A549 (cell line): ENCODE measurements at regions not wholly inside any gene's neighbourhood (a gene's known extent, or its start where the extent isn't known, plus 50 kb on each side); places are given as distances from the start of the nearest gene placed in this dataset.

Experiments used
- ATAC-seq, 2 experiments: fragments of 200-7000 bp in 1 of 2; fragments of >200 bp in 1 of 2; cut with Nextera tagmentation in 1 of 2; cut with Tn5 transposase in 1 of 2; 3 replicates each; pipeline versions ENCODE4 v1.8.0 to v1.9.1; 2018 to 2020; ENCODE audit warnings: mild to moderate bottlenecking in 1 of 2, moderate library complexity in 1 of 2
- CTCF ChIA-PET: fragments of 300-600 bp; sonication (Branson Sonifier 250); formaldehyde crosslinking; extraction: SDS; loops from one replicate; lab custom pipeline; 2021; ENCODE audit warnings: antibody characterized with exemption, inconsistent platforms; lab: Yijun Ruan, JAX
- POLR2A ChIA-PET: fragments of 350-600 bp; formaldehyde crosslinking; extraction: SDS; loops from one replicate; lab custom pipeline; 2021; ENCODE audit warnings: antibody characterized with exemption, inconsistent platforms; lab: Yijun Ruan, JAX
- DNase-seq, 2 experiments: peaks; one replicate each; pipeline versions ENCODE4 v3.0.0 to v3.0.0-alpha.2; 2011 to 2016; ENCODE audit warnings: low read depth in 1 of 2, low spot score in 1 of 2
- FAIRE-seq: peaks from 2 replicates; lab custom pipeline; 2011; peaks lifted over from hg19 to GRCh38; lab: Jason Lieb, UNC
- H3K27ac ChIP-seq, 2 experiments: fragments of >200 bp; sonication (Bioruptor Twin); formaldehyde crosslinking; 3 replicates each; pipeline ENCODE4 v1.5.1; 2016 to 2017
- H3K4me1 ChIP-seq: fragments of >200 bp; sonication (Bioruptor Twin); formaldehyde crosslinking; 3 replicates; pipeline ENCODE4 v1.6.1; 2016
- H3K4me2 ChIP-seq: fragments of >200 bp; sonication (Bioruptor Twin); formaldehyde crosslinking; 3 replicates; pipeline ENCODE4 v1.6.1; 2016
- H3K4me3 ChIP-seq: fragments of >200 bp; sonication (Bioruptor Twin); formaldehyde crosslinking; 3 replicates; pipeline ENCODE4 v1.5.1; 2016
- H3K9me3 ChIP-seq: fragments of >200 bp; sonication (Bioruptor Twin); formaldehyde crosslinking; 3 replicates; pipeline ENCODE4 v1.6.1; 2016
- BHLHE40 ChIP-seq: IDR thresholded peaks from 2 replicates; pipeline ENCODE4 v1.6.1; 2012; ENCODE audit warnings: low read depth, low read length, inconsistent platforms
- CBX2 ChIP-seq: fragments of 200-600 bp; sonication (generic); IDR thresholded peaks from 2 replicates; pipeline ENCODE4 v1.6.1; 2016; ENCODE audit warnings: low read depth, mild to moderate bottlenecking, borderline replicate concordance
- CBX8 ChIP-seq: fragments of 200-600 bp; sonication (generic); IDR thresholded peaks from 2 replicates; pipeline ENCODE4 v1.6.1; 2016
- CTCF ChIP-seq: fragments of >200 bp; sonication (Bioruptor Twin); formaldehyde crosslinking; IDR thresholded peaks from 3 replicates; pipeline ENCODE4 v1.5.1; 2016
- E2F6 ChIP-seq: IDR thresholded peaks from 2 replicates; pipeline ENCODE4 v1.6.1; 2012; ENCODE audit warnings: low read depth, borderline replicate concordance
- EHMT2 ChIP-seq: fragments of 200-600 bp; sonication (generic); IDR thresholded peaks from 2 replicates; pipeline ENCODE4 v1.6.1; 2016; ENCODE audit warnings: antibody characterized with exemption, low read depth, mild to moderate bottlenecking, moderate library complexity
- HDAC2 ChIP-seq: fragments of 200-600 bp; sonication (generic); IDR thresholded peaks from 2 replicates; pipeline ENCODE4 v1.6.1; 2016
- HEYL ChIP-seq: fragments of 250-450 bp; sonication (Bioruptor Pico); IDR thresholded peaks from 2 replicates; pipeline ENCODE4 v1.8.0; 2021; ENCODE audit warnings: mild to moderate bottlenecking, moderate library complexity
- HOXA7 ChIP-seq: fragments of 250-450 bp; sonication (Bioruptor Pico); IDR thresholded peaks from 2 replicates; pipeline ENCODE4 v1.5.0; 2020; ENCODE audit warnings: mild to moderate bottlenecking, moderate library complexity
- HOXB13 ChIP-seq: fragments of 250-450 bp; sonication (Bioruptor Pico); IDR thresholded peaks from 2 replicates; pipeline ENCODE4 v1.5.0; 2020; ENCODE audit warnings: low read depth, mild to moderate bottlenecking, moderate library complexity
- JUN ChIP-seq, 2 experiments: fragments of >200 bp; sonication (Bioruptor Twin); formaldehyde crosslinking; IDR thresholded peaks; 2 replicates in 1 of 2; 3 replicates in 1 of 2; pipeline ENCODE4 v1.6.1; 2016 to 2017
- JUNB ChIP-seq: fragments of >200 bp; sonication (Bioruptor Twin); formaldehyde crosslinking; IDR thresholded peaks from 2 replicates; pipeline ENCODE4 v1.6.1; 2016
- KDM5A ChIP-seq: fragments of 200-600 bp; sonication (generic); IDR thresholded peaks from 2 replicates; pipeline ENCODE4 v1.6.1; 2016; ENCODE audit warnings: antibody characterized with exemption, mild to moderate bottlenecking
- MAFK ChIP-seq: fragments of 450-650 bp; IDR thresholded peaks from 2 replicates; pipeline ENCODE4 v1.6.1; 2014; ENCODE audit not compliant: partially characterized antibody
- MAX ChIP-seq: IDR thresholded peaks from 2 replicates; pipeline ENCODE4 v1.6.1; 2012
- MYC ChIP-seq: IDR thresholded peaks from 2 replicates; pipeline ENCODE4 v1.6.1; 2012; ENCODE audit warnings: mild to moderate bottlenecking, inconsistent platforms, low read length, improper control_type of control experiment, borderline replicate concordance
- NFE2L2 ChIP-seq: fragments of 150-350 bp; conservative IDR thresholded peaks from 2 replicates; pipeline ENCODE4 v1.6.1; 2014; ENCODE audit warnings: low read length
- PHF8 ChIP-seq: fragments of 200-600 bp; sonication (generic); IDR thresholded peaks from 2 replicates; pipeline ENCODE4 v1.6.1; 2016; ENCODE audit warnings: low read depth, mild to moderate bottlenecking, antibody characterized with exemption, moderate library complexity, borderline replicate concordance
- POLR2A ChIP-seq: IDR thresholded peaks from 2 replicates; pipeline ENCODE4 v1.6.1; 2012; ENCODE audit warnings: mild to moderate bottlenecking, low read length
- RCOR1 ChIP-seq: fragments of 150-350 bp; IDR thresholded peaks from 2 replicates; pipeline ENCODE4 v1.6.1; 2014; ENCODE audit warnings: antibody characterized with exemption, low read length, low read depth
- RNF2 ChIP-seq: fragments of 200-600 bp; sonication (generic); IDR thresholded peaks from 2 replicates; pipeline ENCODE4 v1.6.1; 2016; ENCODE audit warnings: low read depth, mild to moderate bottlenecking, antibody characterized with exemption, moderate library complexity, borderline replicate concordance
- TFCP2L1 ChIP-seq: fragments of 250-450 bp; sonication (Bioruptor Pico); IDR thresholded peaks from 2 replicates; pipeline ENCODE4 v1.5.0; 2021; ENCODE audit warnings: mild to moderate bottlenecking
- USF2 ChIP-seq: fragments of 450-650 bp; IDR thresholded peaks from 2 replicates; pipeline ENCODE4 v1.6.1; 2014; ENCODE audit warnings: antibody characterized with exemption
- ZNF302 ChIP-seq: fragments of 250-450 bp; sonication (Bioruptor Pico); IDR thresholded peaks from 2 replicates; pipeline ENCODE4 v1.9.0; 2021; ENCODE audit warnings: inconsistent platforms, mild to moderate bottlenecking, moderate library complexity
- ZSCAN20 ChIP-seq: fragments of 250-450 bp; sonication (Bioruptor Pico); IDR thresholded peaks from 2 replicates; pipeline ENCODE4 v1.8.0; 2022; ENCODE audit warnings: mild to moderate bottlenecking, moderate library complexity
- WGBS: methylation state at CpG from one replicate; pipeline ENCODE4 v1.1.6; 2017; ENCODE audit errors: missing lambda C conversion rate; 5-methylcytosine and 5-hydroxymethylcytosine counted together

- TF ChIP-seq JUN (IDR thresholded peaks at IDR 0.05), result no peak
- TF ChIP-seq, all 56 proteins: peak for 0
These were observed 157.3 kb upstream of the BDNF start (continued) for GRCh38 chr11:27857588-27857987.

- TF ChIP-seq EHMT2 (no peak), ZNF302 (CRISPR knock-in tag) (no peak), CBX8 (no peak), JUNB (no peak), HEYL (no peak), JUN (IDR thresholded peaks at IDR 0.05) (no peak), HDAC2 (no peak)
- ATAC-seq (no peak), FAIRE-seq (no peak), DNase-seq (no peak)
- H3K4me3 ChIP-seq, result no peak overlapping the region
- POLR2A ChIA-PET, result interaction anchor here (0.7 kb wide), 1 partner anchor 138 kb away, joined by 3 read pairs; no protein-coding TSS in a partner anchor
- no peaks in the 10 kb centered on the region for H3K9me3 ChIP-seq
- 75% methylated on average over 4 of the region's 4 CpGs for WGBS
- H3K4me2 ChIP-seq, result no peak overlapping the region
- no peak overlapping the region for H3K27ac ChIP-seq
- H3K4me1 ChIP-seq, result no peaks in the 10 kb centered on the region; the same call in 2 of the 3 replicates
- CTCF ChIA-PET, result interaction anchor here (0.6 to 2.0 kb wide), 8 partner anchors 10 to 372 kb away, joined by 3 to 6 read pairs (median 4); no protein-coding TSS in a partner anchor
These were observed 156.8 kb upstream of the BDNF start for GRCh38 chr11:27857014-27857413.

- no peak overlapping the region for H3K4me2 ChIP-seq
- POLR2A ChIA-PET, result no interaction called here
- no peak for FAIRE-seq
- TF ChIP-seq CTCF (no peak), HOXA7 (no peak), PHF8 (no peak), E2F6 (no peak)
- TF ChIP-seq, all 56 proteins: peak for 0
- Histone ChIP-seq H3K4me3 (no peak overlapping the region), H3K27ac (no peak overlapping the region), H3K9me3 (0 out of 3 replicates have a peak, but pooled peaks cover 3% of the 10 kb centered on the region), H3K4me1 (no peaks in the 10 kb centered on the region)
- DNase-seq (no peak), ATAC-seq (no peak)
- CTCF ChIA-PET, result interaction anchor here (1.4 kb wide), 1 partner anchor 18 kb away, joined by 3 read pairs; no protein-coding TSS in a partner anchor
These were observed 148.2 kb upstream of the BDNF start for GRCh38 chr11:27848423-27848822.

GRCh38 chr11:27847496-27847895, 147.2 kb upstream of the BDNF start:
- ATAC-seq (no peak), DNase-seq (no peak), FAIRE-seq (no peak)
- H3K4me3 ChIP-seq, result no peak overlapping the region
- CTCF ChIA-PET, result interaction anchor here (1.2 to 1.6 kb wide), 3 partner anchors 10 to 19 kb away, joined by 3 to 4 read pairs (median 3); no protein-coding TSS in a partner anchor
- TF ChIP-seq CBX2 (no peak), BHLHE40 (no peak), TFCP2L1 (CRISPR knock-in tag) (no peak), MAFK (no peak), HDAC2 (no peak), RCOR1 (no peak)
- no peak overlapping the region for H3K4me2 ChIP-seq
- no peak overlapping the region for H3K27ac ChIP-seq
- H3K9me3 ChIP-seq, result 0 out of 3 replicates have a peak, but pooled peaks cover 3% of the 10 kb centered on the region
- POLR2A ChIA-PET, result no interaction called here
- no peaks in the 10 kb centered on the region for H3K4me1 ChIP-seq

GRCh38 chr11:27842290-27842689, 142.0 kb upstream of the BDNF start:
- POLR2A ChIA-PET, result no interaction called here

More at GRCh38 chr11:27842290-27842689, 142.0 kb upstream of the BDNF start:
- H3K27ac ChIP-seq, result no peak overlapping the region
- H3K4me1 ChIP-seq, result no peaks in the 10 kb centered on the region
- no peak for DNase-seq
- CTCF ChIA-PET, result interaction anchor here (1.2 kb wide), 2 partner anchors 8 to 16 kb away, joined by 4 read pairs; no protein-coding TSS in a partner anchor
- no peak for FAIRE-seq
- no peak overlapping the region for H3K4me3 ChIP-seq
- 0 out of 3 replicates have a peak, but pooled peaks cover 3% of the 10 kb centered on the region for H3K9me3 ChIP-seq
- no peak overlapping the region for H3K4me2 ChIP-seq
- no peak for TF ChIP-seq MAX
- TF ChIP-seq HOXB13, result no peak
- no peak for TF ChIP-seq USF2
- TF ChIP-seq RNF2, result no peak
- no peak for TF ChIP-seq TFCP2L1 (CRISPR knock-in tag)
- TF ChIP-seq NFE2L2, result no peak
- no peak for TF ChIP-seq ZSCAN20 (CRISPR knock-in tag)
- TF ChIP-seq POLR2A, result no peak
- no peak for TF ChIP-seq KDM5A
- TF ChIP-seq MYC, result no peak
- TF ChIP-seq, all 56 proteins: peak for 0
- no peak for ATAC-seq
